GM19239 (cell line): ENCODE measurements at regions not wholly inside any gene's neighbourhood (a gene's known extent, or its start where the extent isn't known, plus 50 kb on each side); places are given as distances from the start of the nearest gene placed in this dataset.
A peak's percentile ranks its signal among the peaks of the same experiment; 100 is the strongest.

Experiments
- DNase-seq: peaks from one replicate; pipeline ENCODE4 v3.0.0; 2011; ENCODE audit warnings: low spot score; ENCODE audit not compliant: insufficient read length
- FAIRE-seq: peaks from 2 replicates; lab custom pipeline; 2011; peaks lifted over from hg19 to GRCh38; lab: Jason Lieb, UNC

DNA sequence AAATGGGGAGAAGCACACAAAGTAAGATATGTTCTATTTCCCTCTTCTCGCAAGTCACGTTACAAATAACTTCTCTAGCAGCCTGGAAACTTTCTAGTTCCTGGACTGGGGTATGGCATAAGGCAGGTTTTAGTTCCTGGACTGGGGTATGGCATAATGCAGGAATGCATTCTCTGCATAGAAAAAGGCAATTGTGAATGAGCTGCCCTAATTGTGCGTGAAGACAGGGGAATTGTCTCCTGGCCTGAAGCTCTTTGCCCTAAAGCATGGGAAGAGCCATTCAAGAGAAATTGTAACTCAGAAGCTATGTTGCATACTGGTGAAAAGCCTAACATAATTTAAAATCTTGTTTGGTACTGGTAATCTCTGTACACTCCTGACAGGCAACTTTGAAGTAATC, 54.3 kb upstream of the CBLB start:
- DNase-seq (no peak), FAIRE-seq (no peak)

DNA sequence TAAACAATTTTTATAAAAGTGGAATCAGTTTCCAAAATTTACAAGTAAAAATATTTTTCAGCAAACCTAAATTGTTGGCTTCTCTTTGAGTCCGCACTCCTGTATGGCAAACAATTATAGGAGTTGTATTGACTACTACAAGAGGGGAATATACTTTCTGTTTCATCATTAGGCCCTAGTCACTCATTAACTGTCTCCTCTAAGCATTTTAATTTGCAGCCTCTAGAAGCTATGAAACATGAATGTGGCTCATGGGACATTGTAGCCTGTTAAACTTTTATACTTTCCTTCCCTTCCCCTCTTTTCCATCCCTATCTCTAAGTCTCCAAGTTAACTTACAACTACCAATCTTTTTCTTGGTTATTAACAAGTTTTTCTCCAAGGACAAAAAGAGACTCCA, 58.9 kb upstream of the CBLB start:
- FAIRE-seq, result peak; percentile 56
- DNase-seq, result no peak

DNA sequence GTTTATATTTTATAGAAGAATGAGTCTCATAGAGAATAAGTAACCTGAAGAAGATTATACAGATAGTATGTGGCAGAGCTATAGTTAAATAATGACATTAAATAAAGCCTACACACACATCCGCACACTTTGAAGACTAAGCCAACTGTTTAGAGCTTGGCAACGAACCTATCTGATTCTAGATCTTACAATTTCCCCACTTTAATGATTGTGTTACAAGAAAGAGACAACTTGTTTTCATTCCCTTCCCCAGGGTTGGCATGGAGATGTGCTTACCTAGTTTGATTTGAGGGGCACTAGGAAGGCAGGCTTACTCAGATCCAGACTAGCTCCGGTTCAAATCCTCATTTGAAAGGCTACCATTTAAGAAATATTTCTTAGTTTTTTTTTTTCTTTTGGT, 61.9 kb upstream of the CBLB start:
- peak; percentile 26 for FAIRE-seq
- no peak for DNase-seq

DNA sequence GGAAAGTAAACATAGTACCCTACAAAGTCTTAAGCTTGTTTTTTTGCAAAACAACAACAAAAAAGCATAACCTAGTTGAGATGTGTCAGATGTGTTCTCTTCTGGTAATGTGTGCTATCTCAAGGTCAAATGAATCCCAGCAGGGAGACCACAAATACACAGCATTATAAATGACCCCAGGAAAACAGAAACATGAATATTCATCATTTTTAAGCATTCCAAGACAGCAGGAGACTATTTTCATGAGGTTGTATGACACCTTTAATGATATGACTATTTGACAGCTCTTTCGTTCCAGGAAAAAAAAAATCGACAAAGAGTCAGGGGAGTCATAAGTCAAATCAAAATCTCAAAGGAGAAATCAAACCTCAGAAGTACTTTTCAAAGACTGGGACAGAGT, 62.7 kb upstream of the CBLB start:
- DNase-seq (no peak), FAIRE-seq (no peak)

DNA sequence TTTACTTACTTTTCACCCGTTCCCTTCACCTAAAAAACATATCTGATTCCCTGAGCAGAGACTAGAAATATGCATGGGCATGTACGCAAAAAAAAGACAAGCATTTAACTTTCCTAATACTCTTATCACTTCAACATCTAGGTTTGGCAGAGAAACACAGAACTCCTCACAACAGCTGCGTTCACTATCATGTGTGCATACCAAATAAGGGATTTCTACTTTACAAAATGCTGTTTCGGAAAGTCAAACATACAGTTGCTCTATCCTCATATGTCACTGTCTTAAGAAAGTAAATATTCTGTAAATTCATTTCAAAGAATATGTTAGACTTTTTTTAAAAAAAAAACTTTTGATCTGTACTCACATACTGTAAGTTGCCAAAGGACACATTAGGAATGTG, 65.1 kb upstream of the CBLB start:
- DNase-seq (no peak), FAIRE-seq (no peak)

DNA sequence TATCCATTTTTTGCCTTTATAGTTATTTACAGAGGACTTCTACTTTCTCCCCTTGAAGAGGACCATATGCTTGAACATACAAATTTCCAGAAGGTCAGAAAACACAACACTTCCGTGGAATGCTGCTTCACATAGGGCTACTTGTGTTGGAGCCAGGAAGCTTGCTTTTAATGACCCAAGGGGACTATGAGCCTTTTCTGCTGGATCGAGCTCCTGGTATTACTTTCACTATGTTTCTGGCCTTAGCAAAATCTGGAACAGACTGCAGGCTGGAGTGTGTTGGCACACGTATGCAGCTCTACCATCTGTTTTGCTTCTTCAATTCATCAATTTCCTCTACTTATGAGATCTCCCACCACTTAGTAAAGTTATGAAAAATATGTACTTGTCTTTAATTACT, 69.3 kb upstream of the CBLB start:
- FAIRE-seq, result no peak

DNA sequence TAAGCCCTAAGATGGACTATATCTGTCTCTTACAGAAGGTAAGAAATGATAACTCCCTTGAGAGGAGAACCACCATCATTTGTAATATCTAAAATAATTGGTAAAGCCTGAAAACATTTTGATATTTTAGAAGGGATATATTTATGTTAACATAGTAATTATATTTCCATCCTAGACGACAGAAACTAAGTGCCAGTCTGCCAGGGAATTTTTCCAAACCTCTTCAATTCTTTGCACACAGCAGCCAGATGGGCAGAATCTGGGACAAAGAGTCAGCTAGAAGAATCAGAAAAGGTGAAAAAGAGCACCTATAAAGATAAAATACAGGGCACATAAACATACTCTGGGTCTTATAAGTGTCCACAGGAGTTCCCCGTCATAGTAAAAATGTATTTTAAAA, 70.0 kb upstream of the CBLB start:
- FAIRE-seq (no peak), DNase-seq (no peak)

More for the DNA sequence above, 69.3 kb upstream of the CBLB start:
- no peak for DNase-seq

DNA sequence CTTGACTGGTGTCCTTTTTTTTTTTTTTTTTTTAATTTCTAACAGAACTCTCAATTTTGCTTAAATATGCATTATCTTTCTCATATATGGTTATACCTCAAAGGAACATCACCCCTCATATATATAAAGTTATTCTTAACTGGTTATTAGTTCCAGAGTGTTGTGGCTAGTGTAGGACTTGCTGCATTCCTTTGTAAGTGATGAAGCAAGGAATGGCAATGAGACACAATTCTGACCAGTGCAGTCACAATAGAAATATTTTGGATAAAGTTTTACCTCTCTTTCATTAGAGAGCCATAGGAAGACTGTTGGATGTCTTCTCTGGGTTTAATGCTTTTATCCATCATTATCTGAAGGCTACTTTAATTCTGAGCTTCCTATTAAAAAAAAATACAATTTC, 75.5 kb upstream of the CBLB start:
- no peak for DNase-seq
- FAIRE-seq, result no peak

DNA sequence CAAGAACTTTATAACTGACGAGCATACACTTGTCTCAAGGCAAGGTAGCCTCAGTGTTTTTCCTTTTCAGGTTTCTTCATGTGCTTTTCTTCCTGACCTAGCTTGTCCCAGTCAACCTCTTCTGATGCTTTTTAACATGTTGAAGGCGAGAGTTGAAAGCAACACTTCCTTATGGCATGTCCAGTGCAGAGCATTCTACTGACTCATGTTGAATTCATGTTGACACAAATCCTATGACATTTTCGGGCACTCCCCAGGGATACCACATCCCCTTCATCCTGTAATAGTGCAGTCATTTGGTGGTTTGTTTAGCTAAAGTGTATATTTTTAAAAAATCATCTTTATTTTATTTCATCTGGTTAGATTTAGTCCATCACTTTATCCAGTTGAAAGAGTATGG, 75.9 kb upstream of the CBLB start:
- FAIRE-seq, result no peak
- DNase-seq, result no peak

DNA sequence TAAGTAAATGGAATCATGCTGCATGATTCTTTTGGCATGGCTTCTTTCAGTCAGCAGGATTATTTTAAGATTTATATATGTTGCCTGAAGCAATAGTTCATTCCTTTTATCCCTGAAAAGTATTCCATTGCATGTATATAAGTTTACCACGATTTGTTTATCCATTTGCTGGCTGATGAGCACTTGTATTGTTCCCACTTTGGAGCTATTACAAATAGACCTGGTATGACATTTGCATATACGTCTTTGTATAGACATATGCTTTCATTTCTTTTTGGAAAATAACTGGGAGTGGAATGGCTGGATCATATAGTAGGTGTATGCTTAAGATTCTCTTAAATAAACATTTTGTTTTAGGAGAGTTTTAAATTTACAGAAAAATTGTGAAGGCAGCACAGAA, 79.3 kb upstream of the CBLB start:
- DNase-seq (no peak), FAIRE-seq (no peak)

DNA sequence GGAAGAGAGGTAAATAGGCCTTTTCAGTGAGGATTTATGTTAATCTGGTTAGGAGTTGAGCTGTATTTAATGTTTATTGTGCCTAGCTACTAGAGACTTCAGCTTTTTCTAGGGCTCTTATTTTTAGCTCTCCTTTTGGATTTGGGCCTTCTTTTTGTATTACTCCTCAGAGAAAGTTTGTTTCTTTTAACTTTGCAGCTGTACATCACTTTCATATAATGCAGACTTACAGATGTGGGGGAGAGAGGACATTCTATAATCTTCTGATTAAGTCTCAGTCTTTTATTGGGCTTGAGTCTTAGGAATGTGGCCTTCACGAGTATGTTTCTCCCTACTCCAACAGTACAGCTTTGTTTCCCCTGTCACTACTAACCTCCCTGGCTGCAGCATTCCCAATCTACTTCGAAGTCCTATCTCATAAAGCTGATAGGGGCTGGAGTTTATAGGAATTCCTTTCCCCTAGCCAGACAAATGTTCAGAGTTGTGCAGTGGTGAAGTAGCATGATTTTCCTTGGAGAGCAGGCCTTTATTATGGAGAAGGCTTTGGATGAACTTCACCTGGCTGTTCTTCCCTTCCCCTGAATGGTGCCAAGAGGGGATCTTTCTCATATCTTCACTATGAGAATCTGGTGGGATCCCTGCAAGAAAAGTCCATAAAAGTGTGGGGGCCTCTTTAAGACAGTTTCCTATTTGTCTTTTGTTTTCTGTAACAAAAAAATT, 82.2 kb upstream of the CBLB start:
- DNase-seq (no peak), FAIRE-seq (peak; percentile 37)

DNA sequence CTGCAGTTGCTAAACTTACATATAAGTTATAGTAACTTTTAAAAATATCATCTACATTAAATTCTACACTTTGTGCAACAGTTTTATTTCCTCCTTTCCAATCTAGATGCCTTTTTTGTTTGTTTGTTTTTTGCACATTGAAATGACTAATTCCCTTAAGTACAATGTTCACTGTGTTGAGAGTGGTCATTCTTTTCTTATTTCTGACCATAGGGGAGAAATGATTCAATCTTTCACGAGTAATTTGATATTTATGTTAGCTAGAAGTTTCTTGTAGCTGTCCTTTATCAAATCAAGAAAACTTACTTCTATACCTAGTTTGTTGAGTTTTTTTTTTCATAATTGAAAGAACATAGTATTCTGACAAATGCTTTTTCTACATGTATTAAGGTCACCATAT, 85.0 kb upstream of the CBLB start:
- FAIRE-seq (no peak), DNase-seq (no peak)

DNA sequence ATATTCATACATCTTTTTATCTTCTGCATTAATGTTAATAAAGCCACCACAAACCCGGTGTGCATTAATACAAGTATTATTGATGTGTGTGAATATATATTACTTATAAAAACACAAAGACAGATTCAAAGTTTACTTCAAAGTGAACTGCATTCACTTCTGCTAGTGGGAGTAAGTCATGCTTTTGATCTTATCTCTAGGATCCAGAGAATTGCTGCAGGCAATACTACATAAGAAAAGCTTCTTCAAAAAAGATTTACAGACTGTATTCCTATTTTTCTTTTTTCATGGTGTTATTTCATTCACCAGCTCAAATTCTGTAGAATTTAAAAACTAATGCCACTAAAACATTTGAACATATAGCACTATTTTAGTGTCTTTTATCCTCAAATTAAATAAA, 87.5 kb upstream of the CBLB start:
- FAIRE-seq, result no peak
- DNase-seq, result no peak

DNA sequence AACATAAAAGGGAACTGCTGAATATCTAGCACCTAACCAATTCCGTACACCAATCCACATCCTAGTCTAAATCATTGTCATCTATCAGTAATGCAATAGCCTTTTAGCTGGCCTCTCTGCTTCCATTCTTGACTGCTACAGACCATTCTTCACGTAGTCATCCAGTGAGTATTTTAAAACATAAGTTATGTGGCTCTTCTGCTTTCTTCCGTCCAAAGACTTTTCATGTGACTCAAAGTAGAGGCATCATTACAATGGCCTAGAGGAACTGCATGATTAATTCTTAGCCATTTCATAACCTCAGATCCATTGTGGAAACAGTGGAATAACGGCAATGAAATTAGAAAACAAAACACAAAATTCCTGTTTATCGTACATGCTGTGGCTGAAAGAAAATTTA, 88.9 kb upstream of the CBLB start:
- FAIRE-seq (no peak), DNase-seq (no peak)

DNA sequence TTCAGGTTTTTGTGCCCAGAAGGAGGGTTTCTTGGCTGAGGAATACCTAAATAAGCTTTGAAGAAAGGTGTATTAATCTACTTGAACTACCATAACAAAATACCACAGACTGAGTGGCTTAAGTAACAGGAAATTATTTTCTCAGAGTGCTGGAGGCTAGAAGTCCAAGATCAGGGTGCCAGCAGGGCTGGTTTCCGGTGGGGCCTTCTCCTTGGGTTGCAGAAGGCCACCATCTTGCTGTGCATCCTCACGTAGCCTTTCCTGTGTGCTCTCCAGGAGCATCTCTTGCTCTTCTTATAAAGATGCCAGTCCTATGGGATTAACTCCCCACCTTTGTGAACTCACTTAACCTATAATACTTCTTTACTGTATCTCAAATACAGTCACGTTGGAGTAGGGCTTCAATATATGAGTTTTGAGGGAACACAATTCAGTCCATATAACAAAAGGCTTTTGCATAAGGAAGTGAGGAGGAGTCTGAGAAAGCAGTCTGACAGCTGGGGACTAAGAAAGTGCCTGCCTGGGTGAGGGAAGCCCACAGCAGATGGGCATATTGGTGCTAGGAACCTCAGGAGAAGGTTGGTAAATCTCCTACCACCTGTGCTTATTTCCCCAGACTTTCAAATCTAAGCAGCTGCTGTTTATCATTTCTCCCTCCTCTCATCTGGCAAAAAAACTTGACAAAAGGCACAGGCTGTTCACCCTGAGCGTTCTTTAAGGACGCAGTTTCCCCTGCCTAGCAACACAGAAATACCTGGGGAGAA, 89.6 kb upstream of the CBLB start:
- FAIRE-seq (no peak), DNase-seq (no peak)

DNA sequence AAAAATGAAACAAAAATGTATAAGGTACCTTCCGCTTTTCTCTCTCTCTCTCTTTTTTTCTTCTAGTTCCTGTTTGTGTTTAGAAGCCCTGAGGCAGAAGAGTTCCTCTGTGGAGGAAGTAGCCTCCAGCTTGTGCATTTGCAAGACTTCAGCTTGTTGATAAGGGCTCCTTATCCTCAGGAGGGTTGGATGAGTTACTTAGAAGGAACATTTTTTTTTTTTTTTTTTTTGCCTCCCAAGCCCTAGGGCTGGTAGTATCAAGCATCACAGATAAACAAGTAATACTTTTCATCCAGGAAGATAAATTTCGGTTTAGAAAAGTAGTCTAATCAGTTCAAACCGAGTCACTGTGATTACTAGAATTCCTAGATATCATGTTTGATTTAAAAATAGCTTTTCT, 91.0 kb upstream of the CBLB start:
- no peak for FAIRE-seq
- DNase-seq, result no peak

DNA sequence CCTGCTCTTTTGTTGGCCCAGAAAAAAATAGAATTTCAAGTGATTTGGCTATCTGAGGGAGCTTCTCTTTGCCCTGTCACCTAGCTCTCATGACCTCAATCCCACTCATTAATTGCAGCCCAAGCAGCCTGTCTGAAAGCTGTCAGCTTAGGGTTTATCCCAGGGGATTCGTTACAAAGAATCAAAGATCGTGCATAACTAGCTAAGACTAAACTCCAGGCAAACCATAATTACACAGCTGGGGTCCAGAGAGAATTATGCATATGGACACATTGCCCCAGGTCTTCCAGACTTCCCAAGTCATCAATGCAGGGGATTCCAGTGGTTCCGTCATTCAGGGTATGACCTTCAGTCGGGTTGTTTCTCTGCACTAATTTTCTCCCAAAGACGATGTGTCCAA, 91.6 kb upstream of the CBLB start:
- no peak for FAIRE-seq
- no peak for DNase-seq

DNA sequence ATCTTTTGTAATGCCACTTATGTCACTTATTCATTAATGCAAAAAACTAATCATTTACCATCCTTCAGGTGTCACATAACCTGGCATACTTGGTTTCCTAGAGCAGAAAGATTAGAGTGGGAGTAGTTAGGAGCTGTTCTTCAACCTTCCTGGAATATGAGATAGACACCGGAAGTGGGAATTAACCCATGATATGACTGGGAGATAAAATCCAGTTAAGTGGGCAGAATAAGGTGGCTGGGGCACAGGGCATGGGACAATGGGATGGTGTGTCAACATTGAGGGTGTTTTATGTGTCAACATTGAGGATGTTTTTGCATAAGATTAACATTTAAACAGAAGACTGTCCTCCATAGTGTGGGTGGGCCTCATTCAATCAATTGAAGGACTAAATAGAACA, 94.3 kb upstream of the CBLB start:
- DNase-seq, result no peak

DNA sequence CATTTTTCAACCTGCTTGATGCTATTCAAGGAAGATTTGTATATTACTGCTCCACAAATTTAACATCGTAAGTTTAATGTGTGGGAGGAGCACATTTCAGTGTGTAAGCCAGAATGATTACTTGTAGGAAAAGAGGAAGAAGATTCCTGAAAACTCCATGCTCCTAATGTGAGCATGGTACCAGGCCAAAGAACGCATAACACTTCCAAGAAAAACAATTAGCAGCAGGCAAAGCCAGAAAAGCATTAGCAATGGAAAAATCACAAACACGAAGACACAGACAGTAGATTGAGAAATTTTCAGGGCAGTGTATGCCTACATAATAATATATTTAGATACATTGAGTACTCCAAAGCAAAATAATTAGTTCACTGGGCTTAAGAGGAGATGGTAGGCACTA, 96.6 kb upstream of the CBLB start:
- DNase-seq, result no peak
- FAIRE-seq, result no peak

More for the DNA sequence above, 94.3 kb upstream of the CBLB start:
- no peak for FAIRE-seq

DNA sequence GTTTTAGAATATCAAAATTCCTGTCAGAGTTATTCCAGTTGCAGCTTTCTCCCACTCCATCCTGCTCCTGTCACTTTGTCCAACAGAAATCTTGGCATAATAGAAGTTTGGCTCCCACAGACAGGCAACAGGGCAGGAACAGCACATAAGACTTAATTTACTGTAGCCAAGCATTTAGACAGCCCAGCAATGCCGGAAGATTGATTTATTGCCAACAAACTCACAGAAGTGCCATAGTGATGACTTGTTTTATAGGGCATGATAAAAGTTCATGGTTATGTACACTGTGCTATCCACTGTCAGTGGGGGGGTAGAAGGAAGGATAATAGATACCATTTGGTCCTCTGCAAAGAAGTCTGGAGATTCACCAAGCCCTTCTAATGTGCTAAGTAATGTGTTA, 98.3 kb upstream of the CBLB start:
- FAIRE-seq (no peak), DNase-seq (no peak)

DNA sequence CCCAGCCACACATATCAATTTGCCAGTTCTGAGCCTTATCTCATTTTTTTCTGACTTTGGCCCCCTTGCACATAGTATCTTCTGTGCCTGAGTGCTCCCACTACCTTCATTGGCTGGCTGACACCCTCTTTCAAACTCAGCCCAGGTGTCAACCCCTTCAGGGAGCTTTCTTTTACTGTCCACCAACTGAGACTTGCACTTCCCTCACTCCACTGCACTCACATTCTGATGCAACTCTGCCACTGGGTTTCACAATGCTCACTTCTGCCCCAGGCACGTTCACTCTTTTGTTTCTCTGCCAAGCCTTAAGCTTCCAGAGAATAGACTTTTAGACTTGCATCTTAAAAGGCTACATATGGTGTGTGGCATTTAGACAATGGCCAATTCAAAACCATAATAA, 101.5 kb upstream of the CBLB start:
- no peak for DNase-seq
- FAIRE-seq, result no peak

DNA sequence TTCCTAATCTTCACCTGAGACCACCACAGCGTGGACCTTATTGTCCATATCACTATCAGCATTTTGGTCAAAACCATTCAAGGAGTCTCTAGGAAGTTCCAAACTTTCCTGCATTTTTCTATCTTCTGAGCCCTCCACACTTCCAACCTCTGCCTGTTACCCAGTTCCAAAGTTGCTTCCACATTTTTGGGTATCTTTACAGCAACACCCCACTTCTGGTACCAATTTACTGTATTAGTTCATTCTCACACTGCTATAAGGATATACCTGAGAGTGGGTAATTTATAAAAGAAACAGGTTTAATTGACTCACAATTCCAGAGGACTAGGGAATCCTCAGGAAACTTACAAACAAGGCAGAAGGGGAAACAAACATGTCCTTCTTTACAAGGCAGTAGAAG, 103.3 kb upstream of the CBLB start:
- no peak for DNase-seq
- FAIRE-seq, result no peak
